ENCODE measurements at regions not wholly inside any gene's neighbourhood (a gene's known extent, or its start where the extent isn't known, plus 50 kb on each side); places are given as distances from the start of the nearest gene placed in this dataset.

DNA sequence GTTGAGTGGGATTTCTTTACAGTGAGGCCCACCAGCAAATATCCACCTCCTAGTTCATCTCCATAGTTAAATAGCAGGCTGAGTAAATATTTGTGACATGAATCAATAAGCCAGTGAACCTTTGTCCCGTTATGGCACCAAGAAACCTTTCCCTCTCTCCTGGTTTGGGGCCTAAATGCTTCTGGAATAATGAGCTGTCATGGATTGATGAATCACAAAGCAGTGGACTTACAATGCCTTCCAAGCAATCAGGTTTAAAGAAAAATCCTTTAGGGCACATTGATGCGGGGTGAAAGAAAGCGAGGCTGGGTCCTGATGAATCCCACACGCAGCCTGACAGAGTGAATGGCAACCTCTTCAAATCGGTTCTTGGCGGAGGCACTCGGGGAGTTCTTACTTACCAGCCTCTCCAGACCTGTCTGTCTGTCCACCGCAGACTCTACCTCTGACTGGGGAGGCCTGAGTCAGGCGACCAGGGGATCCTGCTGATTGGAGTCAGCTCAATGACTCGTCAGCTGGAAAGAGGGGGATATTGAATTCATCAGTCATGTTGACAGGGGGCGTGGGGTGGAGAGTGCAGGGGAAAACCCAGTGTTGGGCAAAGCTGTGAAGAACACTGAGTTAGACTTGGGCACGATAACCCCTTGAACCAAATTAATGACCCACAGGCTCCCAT, 247.3 kb downstream of the PLPP3 start (continued):
- TF ChIP-seq, protein P1, sequence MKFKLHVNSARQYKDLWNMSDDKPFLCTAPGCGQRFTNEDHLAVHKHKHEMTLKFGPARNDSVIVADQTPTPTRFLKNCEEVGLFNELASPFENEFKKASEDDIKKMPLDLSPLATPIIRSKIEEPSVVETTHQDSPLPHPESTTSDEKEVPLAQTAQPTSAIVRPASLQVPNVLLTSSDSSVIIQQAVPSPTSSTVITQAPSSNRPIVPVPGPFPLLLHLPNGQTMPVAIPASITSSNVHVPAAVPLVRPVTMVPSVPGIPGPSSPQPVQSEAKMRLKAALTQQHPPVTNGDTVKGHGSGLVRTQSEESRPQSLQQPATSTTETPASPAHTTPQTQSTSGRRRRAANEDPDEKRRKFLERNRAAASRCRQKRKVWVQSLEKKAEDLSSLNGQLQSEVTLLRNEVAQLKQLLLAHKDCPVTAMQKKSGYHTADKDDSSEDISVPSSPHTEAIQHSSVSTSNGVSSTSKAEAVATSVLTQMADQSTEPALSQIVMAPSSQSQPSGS (CRISPR knock-in tag; IDR thresholded peaks at IDR 0.05) = 0 out of 2 replicates have a peak, but pooled peaks have one; percentile 40
- TF ChIP-seq CHD4 (IDR thresholded peaks at IDR 0.05; ENCODE audit: borderline replicate concordance, low read length) (no peak), CREB1 (IDR thresholded peaks at IDR 0.05) (no peak), CREB1 (CRISPR knock-in tag; IDR thresholded peaks at IDR 0.05) (peak; percentile 84), ZNF781 (CRISPR knock-in tag; IDR thresholded peaks at IDR 0.05; ENCODE audit: borderline replicate concordance, not compliant biosample characterization) (peak; percentile 38), PLRG1 (conservative IDR thresholded peaks at IDR 0.05) (no peak), ZNF709 (CRISPR knock-in tag; IDR thresholded peaks at IDR 0.05) (no peak), ZNF530 (CRISPR knock-in tag; IDR thresholded peaks at IDR 0.05; ENCODE audit: low read depth) (no peak), TBX3 (IDR thresholded peaks at IDR 0.05; ENCODE audit: borderline replicate concordance) (peak; percentile 75; the same call in 1 of the 2 replicates), GABPB1 (CRISPR knock-in tag; IDR thresholded peaks at IDR 0.05) (no peak), ZNF547 (CRISPR knock-in tag; IDR thresholded peaks at IDR 0.05) (no peak), NFAT5 (CRISPR knock-in tag; IDR thresholded peaks at IDR 0.05) (no peak), THAP11 (CRISPR knock-in tag; IDR thresholded peaks at IDR 0.05) (peak; percentile 64), CAMTA2 (CRISPR knock-in tag; IDR thresholded peaks at IDR 0.05; ENCODE audit: borderline replicate concordance) (no peak), ASH2L (IDR thresholded peaks at IDR 0.05; ENCODE audit: insufficient read length, low read depth, low read length) (peak; percentile 76), ZNF792 (CRISPR knock-in tag; IDR thresholded peaks at IDR 0.05) (no peak), ZNF101 (CRISPR knock-in tag; IDR thresholded peaks at IDR 0.05; ENCODE audit: borderline replicate concordance, low read depth) (no peak), MEIS2 (CRISPR knock-in tag; IDR thresholded peaks at IDR 0.05) (peak; percentile 95), SNAPC2 (CRISPR knock-in tag; IDR thresholded peaks at IDR 0.05) (no peak), ZNF33A (CRISPR knock-in tag; IDR thresholded peaks at IDR 0.05; ENCODE audit: borderline replicate concordance) (no peak), BCL3 (CRISPR knock-in tag; IDR thresholded peaks at IDR 0.05) (no peak)
- TF ChIP-seq, protein P2, sequence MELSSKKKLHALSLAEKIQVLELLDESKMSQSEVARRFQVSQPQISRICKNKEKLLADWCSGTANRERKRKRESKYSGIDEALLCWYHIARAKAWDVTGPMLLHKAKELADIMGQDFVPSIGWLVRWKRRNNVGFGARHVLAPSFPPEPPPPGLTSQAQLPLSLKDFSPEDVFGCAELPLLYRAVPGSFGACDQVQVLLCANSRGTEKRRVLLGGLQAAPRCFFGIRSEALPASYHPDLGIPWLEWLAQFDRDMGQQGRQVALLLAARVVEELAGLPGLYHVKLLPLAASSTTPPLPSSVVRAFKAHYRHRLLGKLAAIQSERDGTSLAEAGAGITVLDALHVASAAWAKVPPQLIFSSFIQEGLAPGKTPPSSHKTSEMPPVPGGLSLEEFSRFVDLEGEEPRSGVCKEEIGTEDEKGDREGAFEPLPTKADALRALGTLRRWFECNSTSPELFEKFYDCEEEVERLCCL (CRISPR knock-in tag; IDR thresholded peaks at IDR 0.05; ENCODE audit: borderline replicate concordance) = no peak
